ENCODE measurements at regions not wholly inside any gene's neighbourhood (a gene's known extent, or its start where the extent isn't known, plus 50 kb on each side); places are given as distances from the start of the nearest gene placed in this dataset.

DNA sequence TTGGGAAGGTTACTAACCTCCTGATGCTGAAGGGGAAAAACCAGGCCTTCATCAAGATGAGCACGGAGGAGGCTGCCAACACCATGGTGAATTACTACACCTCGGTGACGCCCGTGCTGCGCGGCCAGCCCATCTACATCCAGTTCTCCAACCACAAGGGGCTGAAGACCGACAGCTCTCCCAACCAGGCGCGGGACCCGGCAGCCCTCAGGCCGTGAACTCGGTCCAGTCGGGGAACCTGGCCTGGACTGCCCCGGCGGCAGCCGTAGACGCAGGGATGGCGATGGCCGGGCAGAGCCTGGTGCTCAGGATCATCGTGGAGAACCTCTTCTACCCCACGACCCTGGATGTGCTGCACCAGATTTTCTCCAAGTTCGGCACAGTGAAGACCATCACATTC, 133.0 kb upstream of the FUT8 start:
- H3K9me3 ChIP-seq (ENCODE audit: control insufficient read depth in 2 of 2, low read length in 2 of 2): no peaks in the 10 kb centered on the region
- H3K27ac ChIP-seq (ENCODE audit: insufficient read depth, low read length, poor library complexity, severe bottlenecking): no peak overlapping the region
- no peaks in the 10 kb centered on the region for H3K27me3 ChIP-seq (ENCODE audit: control insufficient read depth, insufficient read depth, low read length)
- no peak overlapping the region for H3K27ac Mint-ChIP-seq
- H3K4me1 Mint-ChIP-seq: peaks cover 0 to 24% (median 19%) of the 10 kb centered on the region in 4 donors
- no peaks in the 10 kb centered on the region for H3K36me3 Mint-ChIP-seq
- H3K27me3 Mint-ChIP-seq: no peaks in the 10 kb centered on the region
- ATAC-seq (ENCODE audit: low read depth in 2 of 2) (no peak), DNase-seq (no peak)
- H3K4me3 ChIP-seq (ENCODE audit: low read depth, low read length): no peak overlapping the region
- H3K36me3 ChIP-seq (ENCODE audit: control insufficient read depth, insufficient read depth, low read length): no peaks in the 10 kb centered on the region
- H3K9me3 Mint-ChIP-seq: no peaks in the 10 kb centered on the region
- H3K4me1 ChIP-seq (ENCODE audit: control insufficient read depth, insufficient read depth, low read length, poor library complexity, severe bottlenecking): peaks cover 21% of the 10 kb centered on the region
- no peak overlapping the region for H3K4me3 Mint-ChIP-seq

DNA sequence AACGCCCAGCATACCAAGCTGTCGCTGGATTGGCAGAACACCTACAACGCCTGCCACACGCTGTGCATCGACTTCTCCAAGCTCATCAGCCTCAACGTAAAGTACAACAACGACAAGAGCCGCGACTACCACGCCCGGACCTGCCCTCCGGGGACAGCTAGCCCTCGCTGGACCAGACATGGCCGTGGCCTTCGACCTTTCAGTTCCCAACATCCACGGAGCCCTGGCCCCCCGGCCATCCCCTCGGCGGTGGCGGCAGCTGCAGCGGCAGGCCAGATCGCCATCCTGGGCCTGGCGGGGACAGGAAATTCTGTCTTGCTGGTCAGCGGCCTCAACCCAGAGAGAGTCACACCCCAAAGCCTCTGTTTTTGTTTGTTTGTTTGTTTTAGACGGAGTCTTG, 132.6 kb upstream of the FUT8 start:
- Mint-ChIP-seq H3K4me3 (no peak overlapping the region), H3K27me3 (no peaks in the 10 kb centered on the region), H3K36me3 (no peaks in the 10 kb centered on the region), H3K27ac (no peak overlapping the region), H3K4me1 (peaks cover 0 to 24% (median 19%) of the 10 kb centered on the region in 4 donors), H3K9me3 (no peaks in the 10 kb centered on the region)
- ATAC-seq (ENCODE audit: low read depth in 2 of 2) (no peak), DNase-seq (no peak)
- Histone ChIP-seq H3K36me3 (ENCODE audit: control insufficient read depth, insufficient read depth, low read length) (no peaks in the 10 kb centered on the region), H3K9me3 (ENCODE audit: control insufficient read depth in 2 of 2, low read length in 2 of 2) (no peaks in the 10 kb centered on the region), H3K4me1 (ENCODE audit: control insufficient read depth, insufficient read depth, low read length, poor library complexity, severe bottlenecking) (peaks cover 21% of the 10 kb centered on the region), H3K27ac (ENCODE audit: insufficient read depth, low read length, poor library complexity, severe bottlenecking) (no peak overlapping the region), H3K27me3 (ENCODE audit: control insufficient read depth, insufficient read depth, low read length) (no peaks in the 10 kb centered on the region), H3K4me3 (ENCODE audit: low read depth, low read length) (no peak overlapping the region)

DNA sequence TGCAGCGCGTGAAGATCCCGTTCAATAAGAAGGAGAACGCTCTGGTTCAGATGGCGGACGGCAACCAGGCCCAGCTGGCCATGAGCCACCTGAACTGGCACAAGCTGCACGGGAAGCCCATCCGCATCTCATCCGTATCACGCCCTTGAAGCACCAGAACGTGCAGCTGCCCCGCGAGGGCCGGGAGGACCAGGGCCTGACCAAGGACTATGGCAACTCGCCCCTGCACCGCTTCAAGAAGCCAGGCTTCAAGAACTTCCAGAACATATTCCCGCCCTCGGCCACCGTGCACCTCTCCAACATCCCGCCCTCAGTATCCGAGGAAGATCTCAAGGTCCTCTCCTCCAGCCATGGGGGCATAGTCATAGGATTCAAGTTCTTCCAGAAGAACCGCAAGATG, 131.9 kb upstream of the FUT8 start:
- Mint-ChIP-seq H3K27me3 (no peaks in the 10 kb centered on the region), H3K36me3 (no peaks in the 10 kb centered on the region), H3K27ac (peak overlapping the region in 1 of 3 donors; percentile 32), H3K4me3 (no peak overlapping the region), H3K9me3 (no peaks in the 10 kb centered on the region), H3K4me1 (peaks cover 0 to 24% (median 19%) of the 10 kb centered on the region in 4 donors)
- Histone ChIP-seq H3K27me3 (ENCODE audit: control insufficient read depth, insufficient read depth, low read length) (no peaks in the 10 kb centered on the region), H3K27ac (ENCODE audit: insufficient read depth, low read length, poor library complexity, severe bottlenecking) (no peak overlapping the region), H3K4me3 (ENCODE audit: low read depth, low read length) (no peak overlapping the region), H3K9me3 (ENCODE audit: control insufficient read depth in 2 of 2, low read length in 2 of 2) (no peaks in the 10 kb centered on the region), H3K4me1 (ENCODE audit: control insufficient read depth, insufficient read depth, low read length, poor library complexity, severe bottlenecking) (peaks cover 21% of the 10 kb centered on the region), H3K36me3 (ENCODE audit: control insufficient read depth, insufficient read depth, low read length) (no peaks in the 10 kb centered on the region)
- DNase-seq: no peak
- ATAC-seq (ENCODE audit: low read depth in 2 of 2): no peak

DNA sequence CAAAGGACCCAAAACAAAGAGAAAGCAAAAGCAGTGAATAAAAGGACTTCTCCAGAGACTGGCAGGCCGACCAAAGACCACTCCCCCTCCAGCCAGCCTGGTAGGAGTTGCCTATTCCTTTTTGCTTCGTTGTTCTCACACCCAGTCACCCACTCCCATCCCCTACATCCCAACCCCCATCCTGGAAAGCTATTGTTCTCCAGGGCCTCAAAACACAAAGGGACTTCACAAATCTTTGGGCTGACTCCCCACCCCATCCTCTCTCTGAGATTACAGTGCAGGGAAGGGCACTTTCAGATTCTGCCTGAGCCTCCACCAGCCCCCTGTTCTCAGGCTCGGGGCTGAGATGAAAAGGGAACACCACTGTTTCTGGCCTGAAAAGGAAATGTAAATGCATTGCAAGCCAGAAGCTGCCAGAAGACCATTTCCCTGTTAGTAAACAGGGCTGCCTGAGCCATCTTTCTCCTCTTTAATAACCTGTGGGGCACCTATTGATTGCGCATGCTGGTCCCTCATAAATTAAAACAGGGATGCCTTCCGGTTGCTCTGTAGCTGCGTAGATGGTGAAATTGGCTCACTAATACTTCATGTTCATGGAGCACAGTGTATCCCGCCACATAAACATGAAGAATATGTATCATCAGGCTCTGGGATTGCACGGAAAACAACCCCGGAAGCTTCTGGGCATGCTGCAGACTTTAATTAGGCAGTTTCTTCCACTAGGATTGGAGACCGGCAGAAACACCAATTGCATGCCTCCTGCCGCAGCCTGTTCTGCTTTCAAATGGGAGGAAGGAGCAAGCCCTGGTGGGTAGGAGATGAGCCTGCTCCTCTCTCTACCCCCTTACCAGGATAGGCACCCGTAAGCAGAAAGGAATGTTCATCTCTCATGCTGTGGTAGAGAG, 130.3 kb upstream of the FUT8 start:
- Histone ChIP-seq H3K9me3 (ENCODE audit: control insufficient read depth in 2 of 2, low read length in 2 of 2) (no peaks in the 10 kb centered on the region), H3K27ac (ENCODE audit: insufficient read depth, low read length, poor library complexity, severe bottlenecking) (no peak overlapping the region), H3K27me3 (ENCODE audit: control insufficient read depth, insufficient read depth, low read length) (no peaks in the 10 kb centered on the region), H3K4me3 (ENCODE audit: low read depth, low read length) (peak overlapping the region; percentile 67), H3K36me3 (ENCODE audit: control insufficient read depth, insufficient read depth, low read length) (no peaks in the 10 kb centered on the region), H3K4me1 (ENCODE audit: control insufficient read depth, insufficient read depth, low read length, poor library complexity, severe bottlenecking) (peaks cover 23% of the 10 kb centered on the region)
- DNase-seq (peak in 1 of 3 donors; percentile 69), ATAC-seq (ENCODE audit: low read depth in 2 of 2) (peak in 1 of 2 donors; percentile 29)
- H3K27me3 Mint-ChIP-seq: no peaks in the 10 kb centered on the region
- H3K4me1 Mint-ChIP-seq: peaks cover 0 to 34% (median 25%) of the 10 kb centered on the region in 4 donors
- H3K36me3 Mint-ChIP-seq: no peaks in the 10 kb centered on the region
- H3K9me3 Mint-ChIP-seq: no peaks in the 10 kb centered on the region
- peak overlapping the region; percentile 86 to 94 (median 88) for H3K27ac Mint-ChIP-seq
- H3K4me3 Mint-ChIP-seq: peak overlapping the region; percentile 45 to 90 (median 74)

DNA sequence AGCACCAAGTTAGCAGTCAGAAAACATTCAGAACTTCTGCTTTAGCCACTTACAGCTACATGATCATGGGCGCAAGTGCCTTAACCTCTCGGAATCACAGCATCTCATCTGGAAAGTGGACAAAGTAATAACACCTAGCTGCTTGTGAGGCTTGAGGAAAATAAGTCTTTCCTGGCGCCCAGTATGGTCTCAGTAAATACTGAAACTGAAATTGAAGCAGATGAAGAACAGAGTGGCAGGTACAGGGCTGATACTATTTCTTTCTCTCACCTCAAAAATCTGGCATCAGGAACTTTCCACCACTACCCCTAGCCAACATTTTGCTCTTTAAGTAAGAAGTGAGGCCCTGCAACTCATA, 129.7 kb upstream of the FUT8 start:
- Mint-ChIP-seq H3K4me3 (peak overlapping the region; percentile 24 to 90 (median 55)), H3K27me3 (no peaks in the 10 kb centered on the region), H3K27ac (peak overlapping the region; percentile 52 to 94 (median 86)), H3K4me1 (peaks cover 0 to 40% (median 31%) of the 10 kb centered on the region in 4 donors), H3K36me3 (no peaks in the 10 kb centered on the region), H3K9me3 (no peaks in the 10 kb centered on the region)
- H3K36me3 ChIP-seq (ENCODE audit: control insufficient read depth, insufficient read depth, low read length): no peaks in the 10 kb centered on the region
- H3K9me3 ChIP-seq (ENCODE audit: control insufficient read depth in 2 of 2, low read length in 2 of 2): no peaks in the 10 kb centered on the region
- no peak overlapping the region for H3K27ac ChIP-seq (ENCODE audit: insufficient read depth, low read length, poor library complexity, severe bottlenecking)
- ATAC-seq (ENCODE audit: low read depth in 2 of 2): no peak
- H3K4me3 ChIP-seq (ENCODE audit: low read depth, low read length): peak overlapping the region; percentile 67
- H3K27me3 ChIP-seq (ENCODE audit: control insufficient read depth, insufficient read depth, low read length): no peaks in the 10 kb centered on the region
- H3K4me1 ChIP-seq (ENCODE audit: control insufficient read depth, insufficient read depth, low read length, poor library complexity, severe bottlenecking): peaks cover 30% of the 10 kb centered on the region
- DNase-seq: peak in 1 of 3 donors; percentile 44

DNA sequence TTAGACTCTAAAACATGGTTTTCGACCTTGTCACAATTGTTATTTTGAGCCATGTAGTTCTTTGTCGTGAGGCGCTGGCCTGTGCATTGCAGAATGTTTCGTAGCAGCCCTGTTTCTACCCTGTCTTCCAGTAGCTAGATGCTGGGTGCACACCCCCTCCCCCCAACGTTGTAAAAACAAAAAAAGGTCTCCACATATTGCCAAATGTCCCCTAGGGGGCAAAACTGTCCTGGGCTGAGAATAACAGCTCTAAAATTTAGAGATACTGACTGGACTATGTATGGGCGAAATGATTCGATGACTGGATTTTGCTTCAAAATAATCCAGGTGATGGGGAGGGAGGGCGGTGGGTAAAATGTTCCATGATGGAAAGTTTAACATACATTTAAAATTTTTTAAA, 126.1 kb upstream of the FUT8 start:
- Histone ChIP-seq H3K4me3 (ENCODE audit: low read depth, low read length) (no peak overlapping the region), H3K36me3 (ENCODE audit: control insufficient read depth, insufficient read depth, low read length) (no peaks in the 10 kb centered on the region), H3K27me3 (ENCODE audit: control insufficient read depth, insufficient read depth, low read length) (no peaks in the 10 kb centered on the region), H3K27ac (ENCODE audit: insufficient read depth, low read length, poor library complexity, severe bottlenecking) (no peak overlapping the region), H3K9me3 (ENCODE audit: control insufficient read depth in 2 of 2, low read length in 2 of 2) (no peaks in the 10 kb centered on the region), H3K4me1 (ENCODE audit: control insufficient read depth, insufficient read depth, low read length, poor library complexity, severe bottlenecking) (peaks cover 30% of the 10 kb centered on the region)
- Mint-ChIP-seq H3K27ac (peak overlapping the region in 2 of 3 donors; percentile 48 to 88), H3K4me3 (peak overlapping the region in 1 of 4 donors; percentile 56), H3K27me3 (no peaks in the 10 kb centered on the region), H3K36me3 (no peaks in the 10 kb centered on the region), H3K9me3 (peaks cover 0 to 6% (median 0%) of the 10 kb centered on the region in 7 donors), H3K4me1 (peaks cover 0 to 54% (median 36%) of the 10 kb centered on the region in 4 donors)
- DNase-seq (peak in 1 of 3 donors; percentile 67), ATAC-seq (ENCODE audit: low read depth in 2 of 2) (no peak)

DNA sequence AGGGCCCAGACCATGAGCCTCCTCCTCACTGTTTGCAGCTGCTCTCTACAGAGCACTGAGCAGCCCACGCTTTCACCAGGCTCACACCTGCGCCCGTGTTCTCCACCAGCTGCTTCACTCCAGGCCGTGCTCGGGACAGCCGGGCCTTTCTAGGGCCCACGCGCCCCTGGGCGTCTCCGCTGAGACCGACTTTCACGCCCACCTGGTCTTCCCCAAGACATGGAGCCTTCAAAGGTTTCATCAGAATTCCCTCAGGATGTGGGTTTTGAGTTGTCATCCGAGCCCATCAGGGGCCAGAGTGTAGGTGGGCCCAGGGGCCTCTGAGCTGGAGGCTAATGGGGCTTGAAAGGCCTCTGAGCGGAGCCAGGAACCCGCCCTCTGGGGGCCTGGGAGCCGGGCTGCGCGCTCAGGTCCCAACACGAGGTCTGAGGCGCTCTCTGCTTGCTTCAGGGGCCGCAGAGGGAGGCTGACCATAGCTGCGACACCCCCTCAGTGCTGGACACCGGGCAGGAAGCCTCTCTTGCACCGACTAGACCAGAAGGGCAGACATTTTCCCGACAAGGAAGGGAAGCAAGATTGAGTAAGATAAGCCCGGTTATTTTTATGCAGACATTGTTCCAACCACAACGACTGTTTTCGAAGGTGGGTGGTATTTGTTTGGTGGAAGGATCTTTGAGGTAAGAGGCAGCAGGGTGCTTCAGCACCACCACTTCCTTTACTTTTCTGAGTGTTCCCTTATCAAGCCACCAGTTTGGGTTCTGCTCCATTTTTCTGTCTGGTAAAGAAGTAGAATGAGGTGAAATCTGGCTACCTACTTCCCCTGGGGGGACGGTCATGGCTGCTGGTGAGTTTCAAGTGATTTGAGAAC, 125.0 kb upstream of the FUT8 start:
- Histone ChIP-seq H3K36me3 (ENCODE audit: control insufficient read depth, insufficient read depth, low read length) (no peaks in the 10 kb centered on the region), H3K4me1 (ENCODE audit: control insufficient read depth, insufficient read depth, low read length, poor library complexity, severe bottlenecking) (peaks cover 21% of the 10 kb centered on the region), H3K27ac (ENCODE audit: insufficient read depth, low read length, poor library complexity, severe bottlenecking) (no peak overlapping the region), H3K9me3 (ENCODE audit: control insufficient read depth in 2 of 2, low read length in 2 of 2) (no peaks in the 10 kb centered on the region), H3K4me3 (ENCODE audit: low read depth, low read length) (no peak overlapping the region), H3K27me3 (ENCODE audit: control insufficient read depth, insufficient read depth, low read length) (no peaks in the 10 kb centered on the region)
- H3K27me3 Mint-ChIP-seq: no peaks in the 10 kb centered on the region
- peak overlapping the region in 2 of 4 donors; percentile 63 to 78 for H3K4me3 Mint-ChIP-seq
- peak; percentile 46 to 65 for ATAC-seq (ENCODE audit: low read depth in 2 of 2)
- H3K9me3 Mint-ChIP-seq: peaks cover 0 to 6% (median 0%) of the 10 kb centered on the region in 7 donors
- peak in 2 of 3 donors; percentile 32 to 79 for DNase-seq
- H3K36me3 Mint-ChIP-seq: no peaks in the 10 kb centered on the region
- peaks cover 0 to 50% (median 28%) of the 10 kb centered on the region in 4 donors for H3K4me1 Mint-ChIP-seq
- peak overlapping the region; percentile 70 to 95 (median 88) for H3K27ac Mint-ChIP-seq

Data from CD4-positive, CD25-positive, alpha-beta regulatory T cell (primary cell).